Activated CD8-positive, alpha-beta memory T cell treated with anti-CD3 and anti-CD28 coated beads for 36 hours (primary cell): ENCODE measurements at regions not wholly inside any gene's neighbourhood (a gene's known extent, or its start where the extent isn't known, plus 50 kb on each side); places are given as distances from the start of the nearest gene placed in this dataset.
"Not testable (repeated sequence)": the region's sequence is repeated elsewhere in the genome, so short reads cannot be mapped to it uniquely, and the experiment has no call there.

Source experiments
- CTCF ChIA-PET: fragments of 350-600 bp; sonication (Branson Sonifier 250); formaldehyde crosslinking; loops from one replicate; lab custom pipeline; 2021; ENCODE audit warnings: antibody characterized with exemption; lab: Charles Lee
- POLR2A ChIA-PET: fragments of 350-600 bp; sonication (Branson Sonifier 250); formaldehyde crosslinking; loops from one replicate; lab custom pipeline; 2021; ENCODE audit warnings: antibody characterized with exemption; lab: Charles Lee

GRCh38 chr5:40417046-40417810 lies 262.5 kb upstream of the PTGER4 start:
- CTCF ChIA-PET = interaction anchor here (0.6 kb wide), 1 partner anchor 296 kb away, joined by 3 read pairs; no protein-coding TSS in a partner anchor
- POLR2A ChIA-PET = not testable (repeated sequence)

GRCh38 chr5:40416588-40416987 lies 263.1 kb upstream of the PTGER4 start:
- POLR2A ChIA-PET = no interaction called here
- CTCF ChIA-PET = no interaction called here

GRCh38 chr5:40416098-40416497 lies 263.6 kb upstream of the PTGER4 start:
- ChIA-PET POLR2A (no interaction called here), CTCF (no interaction called here)

- ChIA-PET CTCF (no interaction called here), POLR2A (no interaction called here)
Measured at GRCh38 chr5:40414922-40415321, 264.8 kb upstream of the PTGER4 start.

GRCh38 chr5:40413743-40414142 lies 266.0 kb upstream of the PTGER4 start:
- CTCF ChIA-PET = no interaction called here
- POLR2A ChIA-PET = no interaction called here

- ChIA-PET CTCF (interaction anchor here (0.6 kb wide), 1 partner anchor 392 kb away, joined by 3 read pairs; no protein-coding TSS in a partner anchor), POLR2A (interaction anchor here (0.6 kb wide), 2 partner anchors 24 to 1227 kb away, joined by 3 to 4 read pairs; no protein-coding TSS in a partner anchor)
Measured at GRCh38 chr5:40412771-40413170, 266.9 kb upstream of the PTGER4 start.

- POLR2A ChIA-PET = interaction anchor here (1.0 to 2.0 kb wide), 6 partner anchors 24 to 270 kb away, joined by 3 to 16 read pairs (median 4); no protein-coding TSS in a partner anchor
- CTCF ChIA-PET = interaction anchor here (1.0 to 1.3 kb wide), 2 partner anchors 17 to 21 kb away, joined by 3 to 4 read pairs; no protein-coding TSS in a partner anchor
Measured at GRCh38 chr5:40410964-40411635, 268.6 kb upstream of the PTGER4 start.

GRCh38 chr5:40410231-40410861 lies 269.4 kb upstream of the PTGER4 start:
- POLR2A ChIA-PET = interaction anchor here (1.0 to 2.0 kb wide), 8 partner anchors 20 to 271 kb away, joined by 3 to 16 read pairs (median 4); no protein-coding TSS in a partner anchor
- CTCF ChIA-PET = interaction anchor here (1.0 to 1.2 kb wide), 2 partner anchors 21 to 27 kb away, joined by 4 read pairs; no protein-coding TSS in a partner anchor

- ChIA-PET CTCF (interaction anchor here (1.2 kb wide), 1 partner anchor 28 kb away, joined by 4 read pairs; no protein-coding TSS in a partner anchor), POLR2A (interaction anchor here (0.6 to 2.0 kb wide), 5 partner anchors 21 to 1221 kb away, joined by 3 to 16 read pairs (median 4); no protein-coding TSS in a partner anchor)
Measured at GRCh38 chr5:40409601-40410000, 270.1 kb upstream of the PTGER4 start.

- ChIA-PET POLR2A (no interaction called here), CTCF (interaction anchor here (0.6 to 1.7 kb wide), 2 partner anchors 23 to 372 kb away, joined by 5 read pairs; no protein-coding TSS in a partner anchor)
Measured at GRCh38 chr5:40406741-40407211, 272.9 kb upstream of the PTGER4 start.

GRCh38 chr5:40405996-40406740 lies 273.5 kb upstream of the PTGER4 start:
- ChIA-PET POLR2A (interaction anchor here (0.8 to 1.4 kb wide), 3 partner anchors 25 to 275 kb away, joined by 3 to 5 read pairs (median 3); no protein-coding TSS in a partner anchor), CTCF (interaction anchor here (1.7 kb wide), 1 partner anchor 24 kb away, joined by 5 read pairs; no protein-coding TSS in a partner anchor)

- ChIA-PET CTCF (interaction anchor here (1.7 kb wide), 1 partner anchor 25 kb away, joined by 5 read pairs; no protein-coding TSS in a partner anchor), POLR2A (interaction anchor here (0.8 to 1.4 kb wide), 3 partner anchors 24 to 276 kb away, joined by 3 to 5 read pairs (median 3); no protein-coding TSS in a partner anchor)
Measured at GRCh38 chr5:40405230-40405629, 274.5 kb upstream of the PTGER4 start.

GRCh38 chr5:40404613-40405012 lies 275.1 kb upstream of the PTGER4 start:
- ChIA-PET POLR2A (no interaction called here), CTCF (no interaction called here)

GRCh38 chr5:40402007-40402364 lies 277.7 kb upstream of the PTGER4 start:
- POLR2A ChIA-PET = interaction anchor here (0.6 kb wide), 1 partner anchor 37 kb away, joined by 4 read pairs; no protein-coding TSS in a partner anchor
- CTCF ChIA-PET = interaction anchor here (0.8 kb wide), 1 partner anchor 12 kb away, joined by 4 read pairs; no protein-coding TSS in a partner anchor

GRCh38 chr5:40401284-40402006 lies 278.3 kb upstream of the PTGER4 start:
- CTCF ChIA-PET = interaction anchor here (0.8 kb wide), 1 partner anchor 11 kb away, joined by 4 read pairs; no protein-coding TSS in a partner anchor
- POLR2A ChIA-PET = no interaction called here

GRCh38 chr5:40400245-40400644 lies 279.5 kb upstream of the PTGER4 start:
- ChIA-PET CTCF (no interaction called here), POLR2A (no interaction called here)

- CTCF ChIA-PET = no interaction called here
- POLR2A ChIA-PET = no interaction called here
Measured at GRCh38 chr5:40399349-40399748, 280.4 kb upstream of the PTGER4 start.
